VCaP (cell line): ENCODE measurements at regions not wholly inside any gene's neighbourhood (a gene's known extent, or its start where the extent isn't known, plus 50 kb on each side); places are given as distances from the start of the nearest gene placed in this dataset.
A peak's percentile ranks its signal among the peaks of the same experiment; 100 is the strongest.

Experiments
- H3K27ac ChIP-seq: fragments of 450-650 bp; 2 replicates; pipeline ENCODE4 v1.5.1; 2017
- CTCF ChIP-seq: fragments of 450-650 bp; conservative IDR thresholded peaks from 2 replicates; pipeline ENCODE4 v1.5.1; 2017; ENCODE audit warnings: mild to moderate bottlenecking, moderate library complexity

- H3K27ac ChIP-seq = no peak overlapping the region
- no peak for TF ChIP-seq CTCF
These were observed 348.0 kb upstream of the NR3C2 start for GRCh38 chr4:148790246-148790645.

GRCh38 chr4:148787831-148788477, 345.7 kb upstream of the NR3C2 start:
- peak overlapping the region; percentile 72 for H3K27ac ChIP-seq
- no peak for TF ChIP-seq CTCF

GRCh38 chr4:148787285-148787684, 345.1 kb upstream of the NR3C2 start:
- no peak for TF ChIP-seq CTCF
- peak overlapping the region; percentile 72 for H3K27ac ChIP-seq

- TF ChIP-seq CTCF = no peak
- peak overlapping the region; percentile 72 for H3K27ac ChIP-seq
These were observed 344.5 kb upstream of the NR3C2 start for GRCh38 chr4:148786699-148787098.

- no peak for TF ChIP-seq CTCF
- no peak overlapping the region for H3K27ac ChIP-seq
These were observed 340.1 kb upstream of the NR3C2 start for GRCh38 chr4:148782284-148782683.

- no peak for TF ChIP-seq CTCF
- H3K27ac ChIP-seq = no peak overlapping the region
These were observed 338.3 kb upstream of the NR3C2 start for GRCh38 chr4:148780426-148781005.

GRCh38 chr4:148779771-148780170, 337.6 kb upstream of the NR3C2 start:
- no peak for TF ChIP-seq CTCF
- no peak overlapping the region for H3K27ac ChIP-seq
